Immature natural killer cell (primary cell): ENCODE measurements at regions not wholly inside any gene's neighbourhood (a gene's known extent, or its start where the extent isn't known, plus 50 kb on each side); places are given as distances from the start of the nearest gene placed in this dataset.
"Not testable (repeated sequence)": the region's sequence is repeated elsewhere in the genome, so short reads cannot be mapped to it uniquely, and the experiment has no call there.

Experiments used
- DNase-seq, 3 donors: peaks; one replicate each; pipeline ENCODE4 v3.0.0; 2022; ENCODE audit warnings: mixed read lengths in 1 of 3
- H3K27ac Mint-ChIP-seq, 6 donors: one replicate each; pipeline ENCODE4 v1.8.0; 2020; ENCODE audit warnings: mixed read lengths in 6 of 6, mild to moderate bottlenecking in 5 of 6, inconsistent platforms in 4 of 6, moderate library complexity in 3 of 6
- H3K27me3 Mint-ChIP-seq, 3 donors: one replicate each; pipeline ENCODE4 v1.8.0; 2020 to 2021; ENCODE audit warnings: low read depth in 3 of 3, mild to moderate bottlenecking in 3 of 3, mixed read lengths in 3 of 3, moderate library complexity in 3 of 3, inconsistent platforms in 1 of 3
- H3K36me3 Mint-ChIP-seq, 3 donors: one replicate each; pipeline ENCODE4 v1.8.0; 2020; ENCODE audit warnings: mixed read lengths in 3 of 3, inconsistent platforms in 2 of 3, mild to moderate bottlenecking in 2 of 3
- H3K4me1 Mint-ChIP-seq, 2 donors: one replicate each; pipeline ENCODE4 v1.8.0; 2020; ENCODE audit warnings: inconsistent platforms in 2 of 2, mild to moderate bottlenecking in 2 of 2, mixed read lengths in 2 of 2, moderate library complexity in 1 of 2
- H3K4me3 Mint-ChIP-seq, 5 donors: one replicate each; pipeline ENCODE4 v1.8.0; 2020; ENCODE audit warnings: mild to moderate bottlenecking in 5 of 5, mixed read lengths in 5 of 5, inconsistent platforms in 3 of 5, moderate library complexity in 3 of 5
- H3K9me3 Mint-ChIP-seq, 6 donors: one replicate each; pipeline ENCODE4 v1.8.0; 2020; ENCODE audit warnings: mild to moderate bottlenecking in 6 of 6, mixed read lengths in 6 of 6, inconsistent platforms in 4 of 6, moderate library complexity in 3 of 6

DNA sequence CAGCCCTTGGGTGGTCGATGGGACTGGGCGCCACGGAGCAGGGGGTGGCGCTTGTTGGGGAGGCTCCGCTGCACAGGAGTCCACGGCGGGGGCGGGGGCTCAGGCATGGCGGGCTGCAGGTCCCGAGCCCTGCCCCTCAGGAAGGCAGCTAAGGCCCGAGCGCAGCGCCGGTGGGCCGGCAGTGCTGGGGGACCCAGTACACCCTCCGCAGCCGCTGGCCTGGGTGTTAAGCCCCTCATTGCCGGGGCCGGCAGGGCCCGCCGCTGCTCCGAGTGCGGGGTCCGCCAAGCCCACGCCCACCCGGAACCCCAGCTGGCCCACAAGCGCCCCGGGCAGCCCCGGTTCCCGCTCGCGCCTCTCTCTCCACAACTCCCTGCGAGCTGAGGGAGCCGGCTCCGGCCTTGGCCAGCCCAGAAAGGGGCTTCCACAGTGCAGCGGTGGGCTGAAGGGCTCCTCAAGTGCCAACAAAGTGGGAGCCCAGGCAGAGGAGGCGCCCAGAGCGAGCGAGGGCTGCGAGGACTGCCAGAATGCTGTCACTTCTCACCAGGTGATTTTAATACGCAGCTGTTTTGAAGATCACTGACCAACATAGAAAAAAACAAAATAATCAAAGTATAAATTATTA is 66.1 kb upstream of the NDST4 start:
- H3K27me3 Mint-ChIP-seq, H3K4me1 Mint-ChIP-seq, H3K4me3 Mint-ChIP-seq, DNase-seq, H3K36me3 Mint-ChIP-seq, H3K27ac Mint-ChIP-seq: not testable (repeated sequence)
- peaks cover 0 to 18% (median 4%) of the 10 kb centered on the region in 6 donors for H3K9me3 Mint-ChIP-seq

GRCh38 chr4:115178687-115179086 is 65.3 kb upstream of the NDST4 start:
- not testable (repeated sequence) for H3K4me1 Mint-ChIP-seq, H3K36me3 Mint-ChIP-seq, DNase-seq, H3K27me3 Mint-ChIP-seq, H3K4me3 Mint-ChIP-seq, H3K27ac Mint-ChIP-seq
- H3K9me3 Mint-ChIP-seq: peaks cover 0 to 11% (median 4%) of the 10 kb centered on the region in 6 donors

DNA sequence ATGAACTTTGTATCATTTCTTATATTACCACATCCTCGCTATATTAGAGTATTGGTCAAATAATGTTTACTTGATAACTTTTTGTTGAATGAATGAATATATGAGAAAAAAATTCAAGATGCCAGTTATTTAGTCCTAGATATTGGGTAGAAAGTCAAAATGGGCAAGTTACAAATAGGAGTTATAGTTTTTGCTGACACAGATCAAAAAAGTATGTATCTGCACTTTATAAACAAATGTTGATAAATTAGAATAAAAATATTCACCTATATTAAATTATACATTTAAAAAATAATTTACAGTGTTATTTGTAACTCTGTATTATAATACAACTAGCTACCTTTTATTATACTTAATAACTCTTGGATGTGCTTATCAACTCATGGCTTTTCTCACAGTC is 57.8 kb upstream of the NDST4 start:
- Mint-ChIP-seq H3K27ac (no peak overlapping the region), H3K4me1 (no peaks in the 10 kb centered on the region), H3K9me3 (peaks cover 4 to 19% (median 6%) of the 10 kb centered on the region in 6 donors), H3K36me3 (no peaks in the 10 kb centered on the region), H3K4me3 (no peak overlapping the region), H3K27me3 (no peaks in the 10 kb centered on the region)
- no peak for DNase-seq

DNA sequence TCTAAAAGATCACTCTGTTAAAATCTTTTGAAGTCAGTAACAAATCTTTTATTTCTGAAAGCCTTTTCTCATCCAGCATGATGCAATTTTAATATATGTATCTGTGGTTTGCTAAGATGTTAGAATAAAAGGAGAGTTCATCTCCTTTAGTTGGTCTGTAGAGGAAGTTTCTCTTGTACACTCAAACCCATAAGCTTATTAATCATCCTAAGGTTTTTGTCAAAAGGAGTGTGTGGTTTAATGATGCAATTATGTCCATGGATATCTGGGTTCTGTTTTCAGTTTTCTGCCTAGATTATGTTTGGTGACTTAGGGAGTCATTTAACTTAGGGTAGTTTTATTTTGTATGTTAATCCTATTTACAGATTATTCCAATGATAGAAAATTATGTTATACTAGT is 52.1 kb upstream of the NDST4 start:
- no peak overlapping the region for H3K27ac Mint-ChIP-seq
- no peak for DNase-seq
- peaks cover 1 to 11% (median 4%) of the 10 kb centered on the region in 6 donors for H3K9me3 Mint-ChIP-seq

More for the DNA sequence above, 52.1 kb upstream of the NDST4 start:
- Mint-ChIP-seq H3K36me3 (no peaks in the 10 kb centered on the region), H3K4me3 (no peak overlapping the region), H3K4me1 (no peaks in the 10 kb centered on the region), H3K27me3 (no peaks in the 10 kb centered on the region)
